Neural cell (in vitro differentiated cells): ENCODE measurements at regions not wholly inside any gene's neighbourhood (a gene's known extent, or its start where the extent isn't known, plus 50 kb on each side); places are given as distances from the start of the nearest gene placed in this dataset.

Source experiments
- CTCF ChIP-seq: fragments of 450-650 bp; IDR thresholded peaks from 2 replicates; pipeline ENCODE4 v1.5.1; 2014; ENCODE audit warnings: antibody characterized with exemption, mild to moderate bottlenecking, moderate library complexity; ENCODE audit not compliant: poor library complexity, severe bottlenecking
- EP300 ChIP-seq: fragments of 450-650 bp; conservative IDR thresholded peaks from 2 replicates; pipeline ENCODE4 v1.6.1; 2014; ENCODE audit warnings: antibody characterized with exemption, mild to moderate bottlenecking, moderate library complexity; ENCODE audit not compliant: poor library complexity, severe bottlenecking
- EZH2 ChIP-seq: fragments of 200-600, 300-800 bp; shearing (Covaris generic), sonication (generic); IDR thresholded peaks from 2 replicates; pipeline ENCODE4 v1.6.1; 2014; ENCODE audit warnings: antibody characterized with exemption, low read length, borderline replicate concordance, mild to moderate bottlenecking; ENCODE audit not compliant: insufficient read depth, poor library complexity, severe bottlenecking
- REST ChIP-seq: IDR thresholded peaks from 2 replicates; pipeline ENCODE4 v1.6.1; 2012; ENCODE audit warnings: borderline replicate concordance
- SMC3 ChIP-seq: fragments of 450-650 bp; conservative IDR thresholded peaks from 2 replicates; pipeline ENCODE4 v1.6.1; 2014; ENCODE audit warnings: antibody characterized with exemption, mild to moderate bottlenecking, moderate library complexity; ENCODE audit not compliant: poor library complexity

- TF ChIP-seq CTCF: no peak
- TF ChIP-seq REST: no peak
- no peak for TF ChIP-seq EP300
- no peak for TF ChIP-seq EZH2
- no peak for TF ChIP-seq SMC3
These were observed 55.9 kb upstream of the BMAL1 start for GRCh38 chr11:13221722-13222121.
